ENCODE measurements at regions not wholly inside any gene's neighbourhood (a gene's known extent, or its start where the extent isn't known, plus 50 kb on each side); places are given as distances from the start of the nearest gene placed in this dataset.

GRCh38 chr2:88874063-88874657 is 182.7 kb downstream of the RPIA start:
- no peaks in the 10 kb centered on the region for H3K36me3 ChIP-seq (ENCODE audit: insufficient read depth)

DNA sequence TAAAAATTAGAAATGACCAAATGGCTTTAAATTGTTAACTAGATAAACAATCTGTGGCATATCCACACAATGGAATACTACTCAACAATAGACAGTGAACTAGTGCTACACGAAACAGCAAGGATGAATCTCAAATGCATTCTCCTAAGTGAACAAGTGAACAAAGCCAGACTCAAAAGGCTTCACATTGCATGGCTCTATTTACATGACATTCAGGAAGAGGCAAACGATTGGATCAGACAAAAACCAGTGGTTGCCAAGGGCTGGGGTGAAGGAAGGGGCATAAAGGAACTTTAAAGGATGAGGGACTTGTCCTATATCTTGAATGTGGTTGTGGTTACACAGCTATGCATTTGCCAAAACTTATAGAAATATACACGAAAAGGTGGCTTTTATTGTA is 184.3 kb downstream of the RPIA start:
- peak overlapping the region; percentile 35; the same call in 1 of the 2 replicates for H2AFZ ChIP-seq
- Mint-ChIP-seq H3K4me1 (peaks cover 7% of the 10 kb centered on the region; the same call in 2 of the 3 replicates), H3K36me3 (ENCODE audit: low read depth) (no peaks in the 10 kb centered on the region), H3K27ac (no peak overlapping the region; the same call in 1 of the 2 replicates), H3K4me3 (no peak overlapping the region), H3K27me3 (ENCODE audit: insufficient read depth, low read depth, poor library complexity) (no peaks in the 10 kb centered on the region), H3K9me3 (no peaks in the 10 kb centered on the region)
- H4K20me1 ChIP-seq (replicated peaks; ENCODE audit: insufficient read depth): no peaks in the 10 kb centered on the region
- H3K27ac ChIP-seq (ENCODE audit: low read depth): no peak overlapping the region
- H3K36me3 ChIP-seq (ENCODE audit: insufficient read depth): no peaks in the 10 kb centered on the region
- DNase-seq (ENCODE audit: low spot score) (peak; percentile 47), ATAC-seq (peak; percentile 56)
- H3K4me3 ChIP-seq: no peak overlapping the region
- H3K79me2 ChIP-seq (replicated peaks; ENCODE audit: insufficient read depth): no peaks in the 10 kb centered on the region
- peaks cover 4% of the 10 kb centered on the region for H3K4me1 ChIP-seq (ENCODE audit: insufficient read depth)
- no peaks in the 10 kb centered on the region for H3K27me3 ChIP-seq (ENCODE audit: insufficient read depth)
- no peaks in the 10 kb centered on the region for H3K9me2 ChIP-seq (ENCODE audit: insufficient read depth)
- H3F3A ChIP-seq (replicated peaks; ENCODE audit: low read depth): no peaks in the 10 kb centered on the region
- no peak overlapping the region for H3K4me2 ChIP-seq
- TF ChIP-seq EZH2 (IDR thresholded peaks at IDR 0.05; ENCODE audit: low read depth, unreplicated experiment) (no peak), CREB1 (CRISPR knock-in tag; IDR thresholded peaks at IDR 0.05; ENCODE audit: low read depth) (no peak), ZNF114 (CRISPR knock-in tag; IDR thresholded peaks at IDR 0.05) (no peak), ETS1 (IDR thresholded peaks at IDR 0.05) (no peak), POLR2AphosphoS5 (IDR thresholded peaks at IDR 0.05; ENCODE audit: low read depth) (no peak), EZH2phosphoT487 (IDR thresholded peaks at IDR 0.05; ENCODE audit: unreplicated experiment) (no peak), JUNB (IDR thresholded peaks at IDR 0.05; ENCODE audit: unreplicated experiment) (no peak)
- TF ChIP-seq, protein P1, sequence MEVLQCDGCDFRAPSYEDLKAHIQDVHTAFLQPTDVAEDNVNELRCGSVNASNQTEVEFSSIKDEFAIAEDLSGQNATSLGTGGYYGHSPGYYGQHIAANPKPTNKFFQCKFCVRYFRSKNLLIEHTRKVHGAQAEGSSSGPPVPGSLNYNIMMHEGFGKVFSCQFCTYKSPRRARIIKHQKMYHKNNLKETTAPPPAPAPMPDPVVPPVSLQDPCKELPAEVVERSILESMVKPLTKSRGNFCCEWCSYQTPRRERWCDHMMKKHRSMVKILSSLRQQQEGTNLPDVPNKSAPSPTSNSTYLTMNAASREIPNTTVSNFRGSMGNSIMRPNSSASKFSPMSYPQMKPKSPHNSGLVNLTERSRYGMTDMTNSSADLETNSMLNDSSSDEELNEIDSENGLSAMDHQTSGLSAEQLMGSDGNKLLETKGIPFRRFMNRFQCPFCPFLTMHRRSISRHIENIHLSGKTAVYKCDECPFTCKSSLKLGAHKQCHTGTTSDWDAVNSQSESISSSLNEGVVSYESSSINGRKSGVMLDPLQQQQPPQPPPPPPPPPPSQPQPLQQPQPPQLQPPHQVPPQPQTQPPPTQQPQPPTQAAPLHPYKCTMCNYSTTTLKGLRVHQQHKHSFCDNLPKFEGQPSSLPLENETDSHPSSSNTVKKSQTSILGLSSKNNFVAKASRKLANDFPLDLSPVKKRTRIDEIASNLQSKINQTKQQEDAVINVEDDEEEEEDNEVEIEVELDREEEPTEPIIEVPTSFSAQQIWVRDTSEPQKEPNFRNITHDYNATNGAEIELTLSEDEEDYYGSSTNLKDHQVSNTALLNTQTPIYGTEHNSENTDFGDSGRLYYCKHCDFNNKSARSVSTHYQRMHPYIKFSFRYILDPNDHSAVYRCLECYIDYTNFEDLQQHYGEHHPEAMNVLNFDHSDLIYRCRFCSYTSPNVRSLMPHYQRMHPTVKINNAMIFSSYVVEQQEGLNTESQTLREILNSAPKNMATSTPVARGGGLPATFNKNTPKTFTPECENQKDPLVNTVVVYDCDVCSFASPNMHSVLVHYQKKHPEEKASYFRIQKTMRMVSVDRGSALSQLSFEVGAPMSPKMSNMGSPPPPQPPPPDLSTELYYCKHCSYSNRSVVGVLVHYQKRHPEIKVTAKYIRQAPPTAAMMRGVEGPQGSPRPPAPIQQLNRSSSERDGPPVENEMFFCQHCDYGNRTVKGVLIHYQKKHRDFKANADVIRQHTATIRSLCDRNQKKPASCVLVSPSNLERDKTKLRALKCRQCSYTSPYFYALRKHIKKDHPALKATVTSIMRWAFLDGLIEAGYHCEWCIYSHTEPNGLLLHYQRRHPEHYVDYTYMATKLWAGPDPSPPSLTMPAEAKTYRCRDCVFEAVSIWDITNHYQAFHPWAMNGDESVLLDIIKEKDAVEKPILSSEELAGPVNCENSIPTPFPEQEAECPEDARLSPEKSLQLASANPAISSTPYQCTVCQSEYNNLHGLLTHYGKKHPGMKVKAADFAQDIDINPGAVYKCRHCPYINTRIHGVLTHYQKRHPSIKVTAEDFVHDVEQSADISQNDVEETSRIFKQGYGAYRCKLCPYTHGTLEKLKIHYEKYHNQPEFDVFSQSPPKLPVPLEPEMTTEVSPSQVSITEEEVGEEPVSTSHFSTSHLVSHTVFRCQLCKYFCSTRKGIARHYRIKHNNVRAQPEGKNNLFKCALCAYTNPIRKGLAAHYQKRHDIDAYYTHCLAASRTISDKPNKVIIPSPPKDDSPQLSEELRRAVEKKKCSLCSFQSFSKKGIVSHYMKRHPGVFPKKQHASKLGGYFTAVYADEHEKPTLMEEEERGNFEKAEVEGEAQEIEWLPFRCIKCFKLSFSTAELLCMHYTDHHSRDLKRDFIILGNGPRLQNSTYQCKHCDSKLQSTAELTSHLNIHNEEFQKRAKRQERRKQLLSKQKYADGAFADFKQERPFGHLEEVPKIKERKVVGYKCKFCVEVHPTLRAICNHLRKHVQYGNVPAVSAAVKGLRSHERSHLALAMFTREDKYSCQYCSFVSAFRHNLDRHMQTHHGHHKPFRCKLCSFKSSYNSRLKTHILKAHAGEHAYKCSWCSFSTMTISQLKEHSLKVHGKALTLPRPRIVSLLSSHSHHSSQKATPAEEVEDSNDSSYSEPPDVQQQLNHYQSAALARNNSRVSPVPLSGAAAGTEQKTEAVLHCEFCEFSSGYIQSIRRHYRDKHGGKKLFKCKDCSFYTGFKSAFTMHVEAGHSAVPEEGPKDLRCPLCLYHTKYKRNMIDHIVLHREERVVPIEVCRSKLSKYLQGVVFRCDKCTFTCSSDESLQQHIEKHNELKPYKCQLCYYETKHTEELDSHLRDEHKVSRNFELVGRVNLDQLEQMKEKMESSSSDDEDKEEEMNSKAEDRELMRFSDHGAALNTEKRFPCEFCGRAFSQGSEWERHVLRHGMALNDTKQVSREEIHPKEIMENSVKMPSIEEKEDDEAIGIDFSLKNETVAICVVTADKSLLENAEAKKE (CRISPR knock-in tag; IDR thresholded peaks at IDR 0.05): no peak

More at GRCh38 chr2:88874063-88874657, 182.7 kb downstream of the RPIA start:
- Mint-ChIP-seq H3K4me3 (no peak overlapping the region), H3K4me1 (peaks cover 7% of the 10 kb centered on the region; the same call in 2 of the 3 replicates), H3K9me3 (no peaks in the 10 kb centered on the region), H3K27ac (no peak overlapping the region), H3K36me3 (ENCODE audit: low read depth) (no peaks in the 10 kb centered on the region), H3K27me3 (ENCODE audit: insufficient read depth, low read depth, poor library complexity) (no peaks in the 10 kb centered on the region)
- no peak overlapping the region for H3K4me3 ChIP-seq
- H3K4me2 ChIP-seq: no peak overlapping the region
- ATAC-seq: peak; percentile 69
- H2AFZ ChIP-seq: no peak overlapping the region
- H3K79me2 ChIP-seq (replicated peaks; ENCODE audit: insufficient read depth): no peaks in the 10 kb centered on the region
- peak; percentile 81 for DNase-seq (ENCODE audit: low spot score)
- H3K27me3 ChIP-seq (ENCODE audit: insufficient read depth): no peaks in the 10 kb centered on the region
- peaks cover 4% of the 10 kb centered on the region for H3K4me1 ChIP-seq (ENCODE audit: insufficient read depth)
- no peaks in the 10 kb centered on the region for H3F3A ChIP-seq (replicated peaks; ENCODE audit: low read depth)
- no peak overlapping the region for H3K27ac ChIP-seq (ENCODE audit: low read depth)
- no peaks in the 10 kb centered on the region for H4K20me1 ChIP-seq (replicated peaks; ENCODE audit: insufficient read depth)
- no peaks in the 10 kb centered on the region for H3K9me2 ChIP-seq (ENCODE audit: insufficient read depth)
- no peak for TF ChIP-seq ZNF331 (CRISPR knock-in tag; IDR thresholded peaks at IDR 0.05; ENCODE audit: low read depth)
- TF ChIP-seq, protein P2, sequence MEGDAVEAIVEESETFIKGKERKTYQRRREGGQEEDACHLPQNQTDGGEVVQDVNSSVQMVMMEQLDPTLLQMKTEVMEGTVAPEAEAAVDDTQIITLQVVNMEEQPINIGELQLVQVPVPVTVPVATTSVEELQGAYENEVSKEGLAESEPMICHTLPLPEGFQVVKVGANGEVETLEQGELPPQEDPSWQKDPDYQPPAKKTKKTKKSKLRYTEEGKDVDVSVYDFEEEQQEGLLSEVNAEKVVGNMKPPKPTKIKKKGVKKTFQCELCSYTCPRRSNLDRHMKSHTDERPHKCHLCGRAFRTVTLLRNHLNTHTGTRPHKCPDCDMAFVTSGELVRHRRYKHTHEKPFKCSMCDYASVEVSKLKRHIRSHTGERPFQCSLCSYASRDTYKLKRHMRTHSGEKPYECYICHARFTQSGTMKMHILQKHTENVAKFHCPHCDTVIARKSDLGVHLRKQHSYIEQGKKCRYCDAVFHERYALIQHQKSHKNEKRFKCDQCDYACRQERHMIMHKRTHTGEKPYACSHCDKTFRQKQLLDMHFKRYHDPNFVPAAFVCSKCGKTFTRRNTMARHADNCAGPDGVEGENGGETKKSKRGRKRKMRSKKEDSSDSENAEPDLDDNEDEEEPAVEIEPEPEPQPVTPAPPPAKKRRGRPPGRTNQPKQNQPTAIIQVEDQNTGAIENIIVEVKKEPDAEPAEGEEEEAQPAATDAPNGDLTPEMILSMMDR (conservative IDR thresholded peaks at IDR 0.05; ENCODE audit: low read depth in 2 of 2): peak; percentile 84 to 97
